Naive thymus-derived CD4-positive, alpha-beta T cell (primary cell): ENCODE measurements at regions not wholly inside any gene's neighbourhood (a gene's known extent, or its start where the extent isn't known, plus 50 kb on each side); places are given as distances from the start of the nearest gene placed in this dataset.

Experiments
- ATAC-seq: fragments of 150-1000 bp; cut with Tn5 transposase; 2 replicates; pipeline ENCODE4 v1.10.0; 2021; ENCODE audit warnings: mild to moderate bottlenecking, moderate library complexity
- CTCF ChIA-PET: fragments of 350-600 bp; sonication (Branson Sonifier 250); formaldehyde crosslinking; loops from one replicate; lab custom pipeline; 2021; ENCODE audit warnings: antibody characterized with exemption; lab: Charles Lee
- POLR2A ChIA-PET: fragments of 350-600 bp; sonication (Branson Sonifier 250); formaldehyde crosslinking; loops from one replicate; lab custom pipeline; 2021; ENCODE audit warnings: antibody characterized with exemption, inconsistent platforms; lab: Charles Lee
- DNase-seq, 9 donors: peaks; one replicate each; pipeline versions ENCODE4 v3.0.0 to v3.0.0-alpha.2; 2020 to 2022; ENCODE audit warnings: mixed read lengths in 1 of 9
- H3K27ac ChIP-seq: one replicate; pipeline ENCODE4 v1.7.0; 2013; ENCODE audit warnings: mild to moderate bottlenecking, low read depth, low read length, moderate library complexity
- H3K27me3 ChIP-seq, 2 donors: one replicate each; pipeline ENCODE4 v1.7.0; 2013; ENCODE audit warnings: low read length in 2 of 2, mild to moderate bottlenecking in 2 of 2, moderate library complexity in 2 of 2; ENCODE audit not compliant: control insufficient read depth in 2 of 2, insufficient read depth in 2 of 2
- H3K36me3 ChIP-seq, 3 experiments: 1 replicate in 2 of 3; 2 replicates in 1 of 3; pipeline ENCODE4 v1.7.0; 2013; ENCODE audit warnings: low read length in 3 of 3, mild to moderate bottlenecking in 3 of 3, moderate library complexity in 1 of 3; ENCODE audit not compliant: insufficient read depth in 3 of 3, control insufficient read depth in 2 of 3
- H3K4me1 ChIP-seq, 2 donors: one replicate each; pipeline ENCODE4 v1.7.0; 2013; ENCODE audit warnings: low read length in 2 of 2, mild to moderate bottlenecking in 2 of 2, moderate library complexity in 1 of 2; ENCODE audit not compliant: control insufficient read depth in 2 of 2, insufficient read depth in 2 of 2
- H3K4me3 ChIP-seq: 2 replicates; pipeline ENCODE4 v1.7.0; 2013; ENCODE audit warnings: mild to moderate bottlenecking, low read length
- H3K9me3 ChIP-seq, 3 experiments: 1 replicate in 2 of 3; 2 replicates in 1 of 3; pipeline ENCODE4 v1.7.0; 2013; ENCODE audit warnings: low read length in 3 of 3; ENCODE audit not compliant: control insufficient read depth in 2 of 3
- H3K27ac Mint-ChIP-seq, 9 donors: one replicate each; pipeline ENCODE4 v1.8.0; 2020 to 2022; ENCODE audit warnings: mixed read lengths in 9 of 9, mild to moderate bottlenecking in 8 of 9, moderate library complexity in 5 of 9, inconsistent platforms in 2 of 9
- H3K27me3 Mint-ChIP-seq, 5 donors: one replicate each; pipeline ENCODE4 v1.8.0; 2021 to 2022; ENCODE audit warnings: mixed read lengths in 5 of 5, mild to moderate bottlenecking in 1 of 5
- H3K36me3 Mint-ChIP-seq, 5 donors: one replicate each; pipeline ENCODE4 v1.8.0; 2020 to 2022; ENCODE audit warnings: mixed read lengths in 5 of 5, mild to moderate bottlenecking in 3 of 5, inconsistent platforms in 1 of 5
- H3K4me1 Mint-ChIP-seq, 7 donors: one replicate each; pipeline ENCODE4 v1.8.0; 2020 to 2022; ENCODE audit warnings: mixed read lengths in 7 of 7, mild to moderate bottlenecking in 3 of 7, inconsistent platforms in 1 of 7
- H3K4me3 Mint-ChIP-seq, 10 donors: one replicate each; pipeline ENCODE4 v1.8.0; 2020 to 2022; ENCODE audit warnings: mild to moderate bottlenecking in 10 of 10, mixed read lengths in 10 of 10, moderate library complexity in 6 of 10, inconsistent platforms in 2 of 10
- H3K9me3 Mint-ChIP-seq, 11 donors: one replicate each; pipeline ENCODE4 v1.8.0; 2020 to 2022; ENCODE audit warnings: mixed read lengths in 11 of 11, mild to moderate bottlenecking in 4 of 11, inconsistent platforms in 1 of 11, moderate library complexity in 1 of 11
- intact Hi-C, 2 donors: fragments of 100-400 bp; cut with micrococcal nuclease; formaldehyde crosslinking; loops; one replicate each; pipeline ENCODE4 v1.15.1; 2023

- H3K4me1 Mint-ChIP-seq: peaks cover 0 to 1% (median 0%) of the 10 kb centered on the region in 7 donors
- Histone ChIP-seq H3K27me3 (no peaks in the 10 kb centered on the region), H3K9me3 (no peaks in the 10 kb centered on the region), H3K4me3 (no peak overlapping the region), H3K27ac (no peak overlapping the region), H3K36me3 (no peaks in the 10 kb centered on the region), H3K4me1 (no peaks in the 10 kb centered on the region)
- no peak overlapping the region for H3K4me3 Mint-ChIP-seq
- ATAC-seq (no peak), DNase-seq (no peak)
- peaks cover 0 to 4% (median 0%) of the 10 kb centered on the region in 11 donors for H3K9me3 Mint-ChIP-seq
- H3K27ac Mint-ChIP-seq: no peak overlapping the region
- no peaks in the 10 kb centered on the region for H3K36me3 Mint-ChIP-seq
- POLR2A ChIA-PET: no interaction called here
- CTCF ChIA-PET: no interaction called here
- H3K27me3 Mint-ChIP-seq: peaks cover 0 to 3% (median 2%) of the 10 kb centered on the region in 5 donors
- intact Hi-C loops: no loop called here
Measured at GRCh38 chr7:91343996-91344629, 79.9 kb downstream of the FZD1 start.

- intact Hi-C loops: no loop called here
- CTCF ChIA-PET: no interaction called here
- no peaks in the 10 kb centered on the region for H3K36me3 Mint-ChIP-seq
- Histone ChIP-seq H3K27ac (no peak overlapping the region), H3K4me1 (no peaks in the 10 kb centered on the region), H3K9me3 (no peaks in the 10 kb centered on the region), H3K36me3 (no peaks in the 10 kb centered on the region), H3K27me3 (no peaks in the 10 kb centered on the region), H3K4me3 (no peak overlapping the region)
- no peak for ATAC-seq
- H3K27ac Mint-ChIP-seq: no peak overlapping the region
- no peak overlapping the region for H3K4me3 Mint-ChIP-seq
- no peak for DNase-seq
- POLR2A ChIA-PET: no interaction called here
- H3K4me1 Mint-ChIP-seq: peaks cover 0 to 1% (median 0%) of the 10 kb centered on the region in 7 donors
- peaks cover 0 to 11% (median 2%) of the 10 kb centered on the region in 5 donors for H3K27me3 Mint-ChIP-seq
- H3K9me3 Mint-ChIP-seq: peaks cover 0 to 4% (median 0%) of the 10 kb centered on the region in 11 donors
Measured at GRCh38 chr7:91344911-91345310, 80.7 kb downstream of the FZD1 start.

DNA sequence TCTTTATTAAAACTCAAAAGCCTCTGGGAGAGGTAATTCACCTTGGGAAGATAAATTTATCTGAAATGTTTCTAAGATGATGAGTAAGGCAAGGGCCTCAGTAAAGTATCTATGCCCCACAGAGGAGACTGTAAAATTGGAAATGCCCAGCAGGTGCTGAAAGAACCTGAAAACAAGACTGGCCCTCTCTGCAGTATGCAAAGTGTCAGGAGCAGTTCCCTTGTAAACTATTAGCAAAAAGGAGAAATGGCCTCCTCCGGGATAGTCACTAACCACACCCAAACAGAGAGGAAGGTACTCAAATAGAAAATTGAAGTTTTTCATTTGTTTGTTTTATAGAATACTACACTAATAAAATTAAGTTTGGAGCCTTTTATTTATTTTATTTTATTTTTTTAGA is 81.2 kb downstream of the FZD1 start:
- H3K27ac Mint-ChIP-seq: no peak overlapping the region
- CTCF ChIA-PET: no interaction called here
- no peak overlapping the region for H3K4me3 Mint-ChIP-seq
- H3K4me1 ChIP-seq: no peaks in the 10 kb centered on the region
- peaks cover 0 to 1% (median 0%) of the 10 kb centered on the region in 7 donors for H3K4me1 Mint-ChIP-seq
- peaks cover 0 to 14% (median 2%) of the 10 kb centered on the region in 5 donors for H3K27me3 Mint-ChIP-seq
- no peak overlapping the region for H3K27ac ChIP-seq
- DNase-seq (no peak), ATAC-seq (no peak)
- H3K36me3 Mint-ChIP-seq: no peaks in the 10 kb centered on the region
- POLR2A ChIA-PET: no interaction called here
- H3K27me3 ChIP-seq: no peaks in the 10 kb centered on the region
- H3K9me3 Mint-ChIP-seq: peaks cover 0 to 4% (median 0%) of the 10 kb centered on the region in 11 donors
- intact Hi-C loops: no loop called here
- H3K36me3 ChIP-seq: no peaks in the 10 kb centered on the region
- H3K9me3 ChIP-seq: no peaks in the 10 kb centered on the region
- no peak overlapping the region for H3K4me3 ChIP-seq

DNA sequence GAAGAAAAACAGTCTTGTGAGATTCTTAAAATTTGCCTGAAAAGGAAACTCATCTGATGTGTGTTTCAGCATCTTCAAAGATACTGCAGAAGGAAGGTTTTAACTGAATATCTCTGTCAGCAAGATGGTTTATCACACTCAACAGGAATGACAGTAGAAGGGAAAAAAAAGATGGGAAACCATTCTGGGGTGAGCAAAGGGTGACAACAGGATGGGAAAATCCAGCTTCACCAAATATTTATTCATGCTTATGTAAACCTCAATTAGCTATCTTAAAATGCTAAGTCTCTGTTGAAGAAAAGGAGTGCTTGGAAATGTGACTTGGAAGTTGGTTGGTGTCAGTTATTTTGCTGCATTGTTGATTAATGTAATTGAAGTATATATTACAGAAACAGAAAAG is 82.2 kb downstream of the FZD1 start:
- H3K4me1 ChIP-seq: no peaks in the 10 kb centered on the region
- H3K9me3 ChIP-seq: no peaks in the 10 kb centered on the region
- no peaks in the 10 kb centered on the region for H3K27me3 ChIP-seq
- no peak for ATAC-seq
- ChIA-PET POLR2A (no interaction called here), CTCF (interaction anchor here (0.6 kb wide), 1 partner anchor 21 kb away, joined by 3 read pairs; no protein-coding TSS in a partner anchor)
- Mint-ChIP-seq H3K27ac (no peak overlapping the region), H3K36me3 (no peaks in the 10 kb centered on the region), H3K4me3 (no peak overlapping the region), H3K4me1 (peaks cover 0 to 1% (median 0%) of the 10 kb centered on the region in 7 donors), H3K27me3 (peaks cover 0 to 14% (median 4%) of the 10 kb centered on the region in 5 donors), H3K9me3 (peaks cover 0 to 4% (median 0%) of the 10 kb centered on the region in 11 donors)
- H3K4me3 ChIP-seq: no peak overlapping the region
- H3K36me3 ChIP-seq: no peaks in the 10 kb centered on the region
- DNase-seq: no peak
- intact Hi-C loops: no loop called here
- no peak overlapping the region for H3K27ac ChIP-seq

DNA sequence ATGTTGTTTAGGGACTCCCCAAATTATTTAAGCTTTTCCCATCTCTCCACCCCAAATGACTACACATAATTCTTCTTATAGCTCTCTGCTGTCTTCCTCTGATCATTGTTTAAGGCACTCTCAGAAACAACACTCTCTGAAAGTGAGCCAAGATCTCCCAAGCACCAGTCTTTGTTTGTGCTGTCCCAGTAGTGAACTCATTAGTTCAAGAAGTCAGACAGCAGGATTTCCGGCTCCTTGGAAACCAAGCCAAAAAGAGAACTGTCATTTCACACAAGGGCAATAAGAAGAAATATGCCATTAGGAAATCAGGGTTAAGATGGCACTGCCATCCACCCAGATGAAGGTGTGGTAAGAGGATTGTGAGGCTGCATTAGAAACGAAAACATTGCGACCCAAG is 83.1 kb downstream of the FZD1 start:
- Histone ChIP-seq H3K27ac (no peak overlapping the region), H3K27me3 (no peaks in the 10 kb centered on the region), H3K4me3 (no peak overlapping the region), H3K36me3 (no peaks in the 10 kb centered on the region), H3K9me3 (no peaks in the 10 kb centered on the region), H3K4me1 (no peaks in the 10 kb centered on the region)
- no peak overlapping the region for H3K4me3 Mint-ChIP-seq
- H3K4me1 Mint-ChIP-seq: peaks cover 0 to 1% (median 0%) of the 10 kb centered on the region in 7 donors
- ChIA-PET POLR2A (no interaction called here), CTCF (no interaction called here)
- no peaks in the 10 kb centered on the region for H3K36me3 Mint-ChIP-seq
- ATAC-seq: no peak
- peaks cover 0 to 4% (median 0%) of the 10 kb centered on the region in 11 donors for H3K9me3 Mint-ChIP-seq
- DNase-seq: no peak
- H3K27ac Mint-ChIP-seq: no peak overlapping the region
- H3K27me3 Mint-ChIP-seq: peaks cover 0 to 14% (median 4%) of the 10 kb centered on the region in 5 donors
- intact Hi-C loops: no loop called here

GRCh38 chr7:91348711-91349110 is 84.5 kb downstream of the FZD1 start:
- H3K36me3 Mint-ChIP-seq: no peaks in the 10 kb centered on the region
- no peaks in the 10 kb centered on the region for H3K36me3 ChIP-seq
- H3K27me3 ChIP-seq: no peaks in the 10 kb centered on the region
- no peak overlapping the region for H3K27ac Mint-ChIP-seq
- H3K9me3 Mint-ChIP-seq: peaks cover 0 to 4% (median 0%) of the 10 kb centered on the region in 11 donors
- H3K4me1 Mint-ChIP-seq: peaks cover 0 to 1% (median 0%) of the 10 kb centered on the region in 7 donors
- DNase-seq: no peak
- POLR2A ChIA-PET: no interaction called here
- H3K4me3 Mint-ChIP-seq: no peak overlapping the region
- ATAC-seq: no peak
- CTCF ChIA-PET: no interaction called here
- H3K4me3 ChIP-seq: no peak overlapping the region
- peaks cover 0 to 14% (median 4%) of the 10 kb centered on the region in 5 donors for H3K27me3 Mint-ChIP-seq
- H3K27ac ChIP-seq: no peak overlapping the region
- intact Hi-C loops: no loop called here
- no peaks in the 10 kb centered on the region for H3K9me3 ChIP-seq
- H3K4me1 ChIP-seq: no peaks in the 10 kb centered on the region

GRCh38 chr7:91351374-91351773 is 87.1 kb downstream of the FZD1 start:
- no peak overlapping the region for H3K27ac ChIP-seq
- H3K27me3 Mint-ChIP-seq: peaks cover 0 to 24% (median 7%) of the 10 kb centered on the region in 5 donors
- H3K4me3 ChIP-seq: no peak overlapping the region
- H3K9me3 Mint-ChIP-seq: peaks cover 0 to 4% (median 0%) of the 10 kb centered on the region in 11 donors
- no peak for DNase-seq
- no peaks in the 10 kb centered on the region for H3K27me3 ChIP-seq
- no peaks in the 10 kb centered on the region for H3K9me3 ChIP-seq
- peaks cover 0 to 1% (median 0%) of the 10 kb centered on the region in 7 donors for H3K4me1 Mint-ChIP-seq
- H3K36me3 Mint-ChIP-seq: no peaks in the 10 kb centered on the region
- no peak for ATAC-seq
- H3K4me1 ChIP-seq: no peaks in the 10 kb centered on the region
- ChIA-PET POLR2A (no interaction called here), CTCF (no interaction called here)
- H3K4me3 Mint-ChIP-seq: no peak overlapping the region
- H3K36me3 ChIP-seq: no peaks in the 10 kb centered on the region
- H3K27ac Mint-ChIP-seq: no peak overlapping the region
- intact Hi-C loops: no loop called here
